NCI-H1417 (cell line): ENCODE measurements at regions not wholly inside any gene's neighbourhood (a gene's known extent, or its start where the extent isn't known, plus 50 kb on each side); places are given as distances from the start of the nearest gene placed in this dataset.
"Not testable (repeated sequence)": the region's sequence is repeated elsewhere in the genome, so short reads cannot be mapped to it uniquely, and the experiment has no call there.

Experiments used
- DNase-seq, 3 experiments: peaks; one replicate each; lab custom pipeline; 2025; lab: John Stamatoyannopoulos, UW

GRCh38 chr7:19623676-19624075 is 85.2 kb downstream of the POLR1F start:
- DNase-seq, result no peak

GRCh38 chr7:19621740-19622139 is 87.1 kb downstream of the POLR1F start:
- peak in 1 of 3 experiments; percentile 42 for DNase-seq

GRCh38 chr7:19620470-19620869 is 88.4 kb downstream of the POLR1F start:
- no peak for DNase-seq

- DNase-seq, result no peak
These were observed 89.7 kb downstream of the POLR1F start for GRCh38 chr7:19619122-19619521.

- no peak for DNase-seq
These were observed 90.9 kb downstream of the POLR1F start for GRCh38 chr7:19617901-19618300.

GRCh38 chr7:19610194-19610943 is 98.5 kb downstream of the POLR1F start:
- DNase-seq, result no peak

- no peak for DNase-seq
These were observed 119.4 kb downstream of the POLR1F start for GRCh38 chr7:19589446-19589845.

GRCh38 chr7:19587291-19587690 is 121.5 kb downstream of the POLR1F start:
- DNase-seq, result peak in 2 of 3 experiments; percentile 21 to 52

- DNase-seq, result no peak
These were observed 123.1 kb downstream of the POLR1F start for GRCh38 chr7:19585761-19586160.

GRCh38 chr7:19575909-19576557 is 132.8 kb downstream of the POLR1F start:
- DNase-seq, result no peak

GRCh38 chr7:19574131-19574530 is 134.7 kb downstream of the POLR1F start:
- DNase-seq, result no peak

- no peak for DNase-seq
These were observed 136.3 kb downstream of the POLR1F start for GRCh38 chr7:19572566-19572965.

- DNase-seq, result no peak
These were observed 141.8 kb downstream of the POLR1F start for GRCh38 chr7:19567011-19567410.

- no peak for DNase-seq
These were observed 143.2 kb downstream of the POLR1F start for GRCh38 chr7:19565602-19566001.

- no peak for DNase-seq
These were observed 147.6 kb downstream of the POLR1F start for GRCh38 chr7:19561121-19561805.

- no peak for DNase-seq
These were observed 148.5 kb downstream of the POLR1F start for GRCh38 chr7:19560111-19560883.

- no peak for DNase-seq
These were observed 150.3 kb downstream of the POLR1F start for GRCh38 chr7:19558527-19558926.

- no peak for DNase-seq
These were observed 150.9 kb downstream of the POLR1F start for GRCh38 chr7:19557726-19558465.

- no peak for DNase-seq
These were observed 154.3 kb downstream of the POLR1F start for GRCh38 chr7:19554581-19554980.

GRCh38 chr7:19552576-19552975 is 156.3 kb downstream of the POLR1F start:
- DNase-seq, result no peak

GRCh38 chr7:19549246-19549645 is 159.6 kb downstream of the POLR1F start:
- not testable (repeated sequence) for DNase-seq
